GM12878 (cell line): ENCODE measurements at regions not wholly inside any gene's neighbourhood (a gene's known extent, or its start where the extent isn't known, plus 50 kb on each side); places are given as distances from the start of the nearest gene placed in this dataset.
"Not testable (repeated sequence)": the region's sequence is repeated elsewhere in the genome, so short reads cannot be mapped to it uniquely, and the experiment has no call there.

ENCODE experiments used
- ATAC-seq: fragments of 200-7000 bp; cut with Tn5 transposase; 3 replicates; pipeline ENCODE4 v1.9.1; 2020; ENCODE audit warnings: mild to moderate bottlenecking, moderate library complexity
- BruUV-seq: library from RNA; stranded (reverse); fragments of 400-500 nt; replicated peaks from 2 replicates; lab custom pipeline; 2021; lab: Mats Ljungman, UMichigan
- CTCF ChIA-PET: fragments of 300-600 bp; sonication (Branson Sonifier 250); formaldehyde crosslinking; extraction: SDS; loops from one replicate; lab custom pipeline; 2021; ENCODE audit warnings: inconsistent platforms; lab: Yijun Ruan, JAX
- POLR2A ChIA-PET: fragments of 350-600 bp; formaldehyde crosslinking; extraction: SDS; loops from one replicate; lab custom pipeline; 2021; ENCODE audit warnings: inconsistent platforms; lab: Charles Lee
- RAD21 ChIA-PET: fragments of 300-600 bp; sonication (Branson Sonifier 250); formaldehyde crosslinking; loops from one replicate; lab custom pipeline; 2023; ENCODE audit warnings: antibody characterized with exemption; ENCODE audit not compliant: unreplicated experiment; lab: Charles Lee
- SMC1A ChIA-PET: fragments of 300-600 bp; sonication (Branson Sonifier 250); formaldehyde crosslinking; loops from one replicate; lab custom pipeline; 2023; ENCODE audit not compliant: unreplicated experiment, uncharacterized antibody; lab: Charles Lee
- DNase-seq: peaks from one replicate; pipeline ENCODE4 v3.0.0-alpha.2; 2011; ENCODE audit warnings: low read depth, low spot score
- FAIRE-seq: peaks from 3 replicates; lab custom pipeline; 2011; peaks lifted over from hg19 to GRCh38; lab: Jason Lieb, UNC
- H2AFZ ChIP-seq: 2 replicates; pipeline ENCODE4 v1.6.0; 2011; ENCODE audit warnings: low read depth, low read length, control low read depth; ENCODE audit not compliant: control insufficient read depth
- H3K27ac ChIP-seq: 2 replicates; pipeline ENCODE4 v1.5.1; 2011; ENCODE audit warnings: control low read depth; ENCODE audit not compliant: control insufficient read depth, insufficient read depth
- H3K27me3 ChIP-seq, 2 experiments: replicated peaks in 1 of 2; 2 replicates each; pipeline versions ENCODE4 v1.6.0 to v1.6.1; 2011; ENCODE audit warnings: low read length in 1 of 2; ENCODE audit not compliant: control insufficient read depth in 2 of 2, insufficient read depth in 2 of 2
- H3K36me3 ChIP-seq, 2 experiments: 2 replicates each; pipeline ENCODE4 v1.5.1; 2011; ENCODE audit warnings: low read length in 1 of 2; ENCODE audit not compliant: control insufficient read depth in 2 of 2, insufficient read depth in 2 of 2
- H3K4me1 ChIP-seq: 2 replicates; pipeline ENCODE4 v1.6.1; 2011; ENCODE audit warnings: mild to moderate bottlenecking, low read length, moderate library complexity, mixed read lengths; ENCODE audit not compliant: control insufficient read depth, insufficient read depth
- H3K4me2 ChIP-seq: 2 replicates; pipeline ENCODE4 v1.6.0; 2011; ENCODE audit warnings: control low read depth; ENCODE audit not compliant: control insufficient read depth, insufficient read depth
- H3K4me3 ChIP-seq: fragments of 200-600 bp; sonication (generic); 2 replicates; pipeline ENCODE4 v1.5.1; 2016
- H3K79me2 ChIP-seq: 2 replicates; pipeline ENCODE4 v1.6.0; 2011; ENCODE audit warnings: low read length; ENCODE audit not compliant: control insufficient read depth, insufficient read depth
- H3K9ac ChIP-seq: 2 replicates; pipeline ENCODE4 v1.8.0; 2011; ENCODE audit warnings: low read length, control low read depth, mixed read lengths; ENCODE audit not compliant: control insufficient read depth, insufficient read depth
- H3K9me3 ChIP-seq: replicated peaks from 3 replicates; pipeline ENCODE4 v1.5.1; 2011; ENCODE audit warnings: mild to moderate bottlenecking, low read length; ENCODE audit not compliant: control insufficient read depth, insufficient read depth
- H4K20me1 ChIP-seq: 2 replicates; pipeline ENCODE4 v1.6.0; 2011; ENCODE audit not compliant: control insufficient read depth, insufficient read depth
- BMI1 ChIP-seq: fragments of 450-650 bp; IDR thresholded peaks from 2 replicates; pipeline ENCODE4 v1.6.1; 2016; ENCODE audit warnings: mild to moderate bottlenecking, moderate library complexity, borderline replicate concordance
- CBX3 ChIP-seq: fragments of 200-600 bp; sonication (generic); IDR thresholded peaks from 2 replicates; pipeline ENCODE4 v1.6.1; 2016; ENCODE audit warnings: low read depth, borderline replicate concordance
- JUNB ChIP-seq: IDR thresholded peaks from 2 replicates; pipeline ENCODE4 v1.6.1; 2016; ENCODE audit warnings: antibody characterized with exemption, mild to moderate bottlenecking
- MEF2A ChIP-seq: IDR thresholded peaks from 2 replicates; pipeline ENCODE4 v1.6.1; 2011; ENCODE audit warnings: low read depth, mild to moderate bottlenecking, low read length, moderate library complexity; ENCODE audit not compliant: insufficient read depth
- NBN ChIP-seq: fragments of 450-650 bp; IDR thresholded peaks from 2 replicates; pipeline ENCODE4 v1.6.1; 2016
- NFYA ChIP-seq: IDR thresholded peaks from 2 replicates; pipeline ENCODE4 v1.6.1; 2011; ENCODE audit warnings: low read depth, mild to moderate bottlenecking, low read length, improper control_type of control experiment, borderline replicate concordance
- POLR2A ChIP-seq: IDR thresholded peaks from 2 replicates; pipeline ENCODE4 v1.6.1; 2011; ENCODE audit warnings: low read depth, mild to moderate bottlenecking, low read length
- SMARCA5 ChIP-seq: fragments of 450-650 bp; IDR thresholded peaks from 2 replicates; pipeline ENCODE4 v1.6.1; 2017; ENCODE audit warnings: mild to moderate bottlenecking
- WGBS: methylation state at CpG from one replicate; pipeline ENCODE4 v1.1.6; 2016; ENCODE audit warnings: low lambda C conversion rate; ENCODE audit not compliant: insufficient replicate concordance, insufficient coverage; ENCODE audit errors: missing lambda C conversion rate; 5-methylcytosine and 5-hydroxymethylcytosine counted together
- in situ Hi-C: fragments of 300-500 bp; cut with MboI; formaldehyde crosslinking; loops from 9 replicates; pipeline ENCODE4 v1.14.3; 2018; ENCODE audit warnings: mixed read lengths
- intact Hi-C: fragments of 100-400 bp; cut with micrococcal nuclease; formaldehyde crosslinking; loops from one replicate; pipeline ENCODE4 v1.14.2; 2022; ENCODE audit not compliant: unreplicated experiment

- BruUV-seq, ATAC-seq, intact Hi-C loops, FAIRE-seq, H4K20me1 ChIP-seq, H3K27me3 ChIP-seq, RAD21 ChIA-PET, POLR2A ChIA-PET, H3K4me3 ChIP-seq, H3K27ac ChIP-seq, H3K4me1 ChIP-seq, H3K4me2 ChIP-seq, in situ Hi-C loops, H3K79me2 ChIP-seq, CTCF ChIA-PET, SMC1A ChIA-PET, H3K9me3 ChIP-seq, DNase-seq, H2AFZ ChIP-seq, H3K9ac ChIP-seq, H3K36me3 ChIP-seq: not testable (repeated sequence)
- WGBS = 39% methylated on average over 8 of the region's 8 CpGs
These were observed 622.7 kb upstream of the ZNF804A start for GRCh38 chr2:183975676-183976075.

GRCh38 chr2:183984871-183985270 is 613.5 kb upstream of the ZNF804A start:
- Histone ChIP-seq H4K20me1 (no peaks in the 10 kb centered on the region), H3K9ac (no peak overlapping the region), H3K4me2 (no peak overlapping the region), H3K4me3 (no peak overlapping the region), H2AFZ (no peak overlapping the region), H3K9me3 (no peaks in the 10 kb centered on the region), H3K36me3 (no peaks in the 10 kb centered on the region), H3K27ac (no peak overlapping the region), H3K4me1 (no peaks in the 10 kb centered on the region), H3K79me2 (no peaks in the 10 kb centered on the region), H3K27me3 (no peaks in the 10 kb centered on the region)
- TF ChIP-seq NFYA = no peak
- TF ChIP-seq SMARCA5 = no peak
- TF ChIP-seq JUNB = no peak
- TF ChIP-seq POLR2A = no peak
- no peak for TF ChIP-seq MEF2A
- no peak for TF ChIP-seq CBX3
- no peak for TF ChIP-seq BMI1
- no peak for TF ChIP-seq NBN
- ChIA-PET SMC1A (no interaction called here), RAD21 (no interaction called here), POLR2A (no interaction called here), CTCF (no interaction called here)
- ATAC-seq = no peak
- DNase-seq = no peak
- intact Hi-C loops = no loop called here
- no peak for FAIRE-seq
- in situ Hi-C loops = no loop called here
- no TSS peak for BruUV-seq
